Muscle of arm (tissue), 1 donor: ENCODE measurements at regions not wholly inside any gene's neighbourhood (a gene's known extent, or its start where the extent isn't known, plus 50 kb on each side); places are given as distances from the start of the nearest gene placed in this dataset.

Experiments used
- DNase-seq: peaks from one replicate; pipeline ENCODE4 v3.0.0-alpha.2; 2013

- no peak for DNase-seq
These were observed 89.4 kb upstream of the MTPN start for GRCh38 chr7:136066304-136067143.

- no peak for DNase-seq
These were observed 87.6 kb upstream of the MTPN start for GRCh38 chr7:136064627-136065237.

- DNase-seq: no peak
These were observed 86.9 kb upstream of the MTPN start for GRCh38 chr7:136064081-136064480.

- DNase-seq: no peak
These were observed 86.1 kb upstream of the MTPN start for GRCh38 chr7:136063326-136063666.

- DNase-seq: no peak
These were observed 85.6 kb upstream of the MTPN start for GRCh38 chr7:136062625-136063325.

GRCh38 chr7:136061433-136061832 lies 84.3 kb upstream of the MTPN start:
- no peak for DNase-seq

GRCh38 chr7:136058546-136058945 lies 81.4 kb upstream of the MTPN start:
- no peak for DNase-seq

GRCh38 chr7:136057509-136057908 lies 80.3 kb upstream of the MTPN start:
- no peak for DNase-seq

- no peak for DNase-seq
These were observed 79.6 kb upstream of the MTPN start for GRCh38 chr7:136056651-136057231.

- no peak for DNase-seq
These were observed 78.1 kb upstream of the MTPN start for GRCh38 chr7:136055266-136055665.

GRCh38 chr7:136053689-136054485 lies 76.7 kb upstream of the MTPN start:
- DNase-seq: no peak

GRCh38 chr7:136051203-136051928 lies 74.2 kb upstream of the MTPN start:
- DNase-seq: no peak

- no peak for DNase-seq
These were observed 73.3 kb upstream of the MTPN start for GRCh38 chr7:136050462-136050847.

GRCh38 chr7:136049818-136050461 lies 72.8 kb upstream of the MTPN start:
- peak; percentile 34 for DNase-seq

- DNase-seq: no peak
These were observed 72.0 kb upstream of the MTPN start for GRCh38 chr7:136049117-136049516.

GRCh38 chr7:136046548-136046947 lies 69.4 kb upstream of the MTPN start:
- DNase-seq: no peak

GRCh38 chr7:136045992-136046391 lies 68.8 kb upstream of the MTPN start:
- no peak for DNase-seq

GRCh38 chr7:136045181-136045580 lies 68.0 kb upstream of the MTPN start:
- no peak for DNase-seq

- no peak for DNase-seq
These were observed 62.6 kb upstream of the MTPN start for GRCh38 chr7:136039577-136040345.

GRCh38 chr7:136036336-136036735 lies 59.2 kb upstream of the MTPN start:
- no peak for DNase-seq
